NOMO-1 treated with DMSO at 0.1 percent for 48 hours (cell line): ENCODE measurements at regions not wholly inside any gene's neighbourhood (a gene's known extent, or its start where the extent isn't known, plus 50 kb on each side); places are given as distances from the start of the nearest gene placed in this dataset.
"Not testable (repeated sequence)": the region's sequence is repeated elsewhere in the genome, so short reads cannot be mapped to it uniquely, and the experiment has no call there.

Experiments used
- DNase-seq: peaks from one replicate; lab custom pipeline; 2025; ENCODE audit not compliant: unreplicated experiment; lab: John Stamatoyannopoulos, UW

- not testable (repeated sequence) for DNase-seq
These were observed 141.8 kb downstream of the COPRS start for GRCh38 chr17:31717251-31717650.

GRCh38 chr17:31715446-31715845 lies 143.6 kb downstream of the COPRS start:
- peak; percentile 60 for DNase-seq

- no peak for DNase-seq
These were observed 154.6 kb downstream of the COPRS start for GRCh38 chr17:31704483-31704882.

- DNase-seq = peak; percentile 23
These were observed 157.0 kb downstream of the COPRS start for GRCh38 chr17:31702041-31702440.

- no peak for DNase-seq
These were observed 158.1 kb downstream of the COPRS start for GRCh38 chr17:31700973-31701372.

GRCh38 chr17:31699886-31700285 lies 159.2 kb downstream of the COPRS start:
- DNase-seq = no peak

- no peak for DNase-seq
These were observed 159.8 kb downstream of the COPRS start for GRCh38 chr17:31699281-31699680.

GRCh38 chr17:31698751-31699150 lies 160.3 kb downstream of the COPRS start:
- no peak for DNase-seq

- no peak for DNase-seq
These were observed 161.2 kb downstream of the COPRS start for GRCh38 chr17:31697838-31698237.

- no peak for DNase-seq
These were observed 162.2 kb downstream of the COPRS start for GRCh38 chr17:31696703-31697325.

GRCh38 chr17:31696184-31696602 lies 162.9 kb downstream of the COPRS start:
- DNase-seq = no peak

GRCh38 chr17:31695456-31696090 lies 163.5 kb downstream of the COPRS start:
- no peak for DNase-seq

GRCh38 chr17:31693433-31694220 lies 165.4 kb downstream of the COPRS start:
- DNase-seq = no peak

- DNase-seq = no peak
These were observed 166.4 kb downstream of the COPRS start for GRCh38 chr17:31692632-31693031.

GRCh38 chr17:31692027-31692426 lies 167.0 kb downstream of the COPRS start:
- no peak for DNase-seq

GRCh38 chr17:31691251-31691905 lies 167.7 kb downstream of the COPRS start:
- DNase-seq = no peak

GRCh38 chr17:31690151-31690551 lies 168.9 kb downstream of the COPRS start:
- DNase-seq = no peak

GRCh38 chr17:31688701-31689100 lies 170.3 kb downstream of the COPRS start:
- no peak for DNase-seq

- DNase-seq = no peak
These were observed 171.4 kb downstream of the COPRS start for GRCh38 chr17:31687505-31688126.

GRCh38 chr17:31686495-31686894 lies 172.5 kb downstream of the COPRS start:
- DNase-seq = no peak

- DNase-seq = no peak
These were observed 174.1 kb downstream of the COPRS start for GRCh38 chr17:31684901-31685300.
